Ovary (tissue), 3 donors: ENCODE measurements at regions not wholly inside any gene's neighbourhood (a gene's known extent, or its start where the extent isn't known, plus 50 kb on each side); places are given as distances from the start of the nearest gene placed in this dataset.

ENCODE experiments used
- CTCF ChIP-seq, 3 donors: fragments of 450-650 bp in 2 of 3; fragments of 200-600 bp in 1 of 3; IDR thresholded peaks; one replicate each; pipeline versions ENCODE4 v1.5.1 to v1.8.0; 2016 to 2022; ENCODE audit warnings: antibody characterized with exemption in 3 of 3, mild to moderate bottlenecking in 1 of 3
- EP300 ChIP-seq: sonication (generic); formaldehyde crosslinking; IDR thresholded peaks from one replicate; pipeline ENCODE4 v1.6.1; 2017; ENCODE audit warnings: antibody characterized with exemption
- POLR2A ChIP-seq: fragments of 450-650 bp; IDR thresholded peaks from one replicate; pipeline ENCODE4 v1.6.1; 2017; ENCODE audit warnings: antibody characterized with exemption, mild to moderate bottlenecking, moderate library complexity
- donor health status: DM: no; HTN: no; CAD: no.

- no peak for TF ChIP-seq POLR2A
- no peak for TF ChIP-seq EP300
- no peak for TF ChIP-seq CTCF (IDR thresholded peaks at IDR 0.05)
Measured at GRCh38 chr14:99079061-99079727, 192.8 kb downstream of the BCL11B start.
